Erythroblast (primary cell): ENCODE measurements at regions not wholly inside any gene's neighbourhood (a gene's known extent, or its start where the extent isn't known, plus 50 kb on each side); places are given as distances from the start of the nearest gene placed in this dataset.

ENCODE experiments used
- GATA1 ChIP-seq: IDR thresholded peaks from 2 replicates; pipeline ENCODE4 v1.6.1; 2011; ENCODE audit warnings: low read depth, mild to moderate bottlenecking, control low read depth, low read length, moderate library complexity
- POLR2A ChIP-seq: IDR thresholded peaks from 2 replicates; pipeline ENCODE4 v1.6.1; 2011; ENCODE audit warnings: mild to moderate bottlenecking, low read length

DNA sequence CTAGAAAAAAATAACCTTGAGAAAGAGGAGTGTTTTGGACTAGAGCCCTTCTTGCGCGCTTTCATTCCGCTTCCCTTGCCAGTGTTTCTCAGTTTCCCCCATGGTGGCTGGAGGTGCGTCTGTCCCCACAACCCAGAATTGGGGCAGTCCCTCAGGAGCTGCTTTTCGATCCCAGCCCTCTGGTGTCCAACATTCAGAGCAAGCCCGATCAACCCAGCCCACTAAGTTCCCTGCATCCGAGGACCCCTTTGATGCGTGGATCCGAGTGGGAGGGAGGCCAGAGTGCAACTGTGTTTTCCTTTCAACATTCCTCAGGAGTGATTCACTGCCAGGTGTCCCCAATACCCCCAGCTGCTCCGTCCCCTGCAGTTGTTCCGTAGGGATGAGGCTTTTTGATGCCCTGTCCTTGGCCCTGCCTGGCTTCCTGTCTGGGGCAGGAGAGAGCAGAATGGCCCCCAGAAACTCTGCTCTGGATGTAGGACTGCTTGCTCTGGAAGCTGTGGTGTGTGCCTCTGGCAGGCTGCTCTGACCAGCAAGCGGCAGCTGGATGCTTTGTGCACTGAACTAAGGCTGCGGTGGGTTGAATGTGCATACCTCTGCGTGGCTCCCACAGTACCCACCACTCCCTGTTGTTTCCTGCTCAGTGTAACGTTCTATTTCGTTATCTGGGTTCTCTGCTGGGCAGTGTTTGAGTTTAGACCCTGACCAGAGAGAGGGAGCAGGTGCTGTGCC lies 117.5 kb downstream of the BOD1 start:
- TF ChIP-seq POLR2A, result no peak
- TF ChIP-seq GATA1, result no peak
